ENCODE measurements at regions not wholly inside any gene's neighbourhood (a gene's known extent, or its start where the extent isn't known, plus 50 kb on each side); places are given as distances from the start of the nearest gene placed in this dataset.

DNA sequence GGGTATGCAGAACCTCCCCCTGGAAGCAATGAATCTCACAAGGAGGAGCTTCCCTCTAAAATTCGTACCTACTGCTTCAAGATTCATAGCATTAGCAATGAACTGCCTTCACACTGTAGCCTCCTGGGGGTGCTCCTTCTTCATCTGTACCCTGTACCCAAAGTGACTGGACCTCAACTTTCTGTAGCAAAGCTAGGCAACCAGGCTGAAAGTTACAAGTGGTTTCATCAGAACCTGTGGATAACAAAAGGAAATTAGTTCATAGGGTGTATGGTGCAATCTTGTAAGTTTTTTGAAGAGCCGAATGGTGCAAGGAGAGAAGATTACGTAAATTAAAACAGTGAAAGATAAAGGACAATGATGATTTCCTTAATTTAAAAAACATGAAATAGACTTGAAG, 1541.7 kb upstream of the FLRT2 start:
- DNase-seq = no peak

DNA sequence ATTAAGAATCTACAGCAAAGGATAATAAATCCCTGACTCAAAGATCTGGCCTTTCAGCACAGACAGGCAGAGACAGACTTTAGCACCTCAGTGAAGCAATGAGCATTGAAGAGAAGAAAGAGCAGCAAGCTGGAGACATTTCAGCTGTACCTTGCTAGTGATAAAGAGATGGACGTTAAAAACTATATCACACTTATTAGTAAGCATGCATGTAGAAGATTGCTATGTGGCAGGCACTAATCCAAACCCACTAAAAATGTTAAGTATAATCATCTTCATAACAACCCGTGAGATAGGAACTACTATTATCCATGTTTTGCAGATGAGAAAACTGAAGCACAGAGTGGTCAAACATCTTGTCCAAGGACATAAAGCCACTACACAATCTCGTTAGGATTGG, 1538.3 kb upstream of the FLRT2 start:
- no peak for DNase-seq

DNA sequence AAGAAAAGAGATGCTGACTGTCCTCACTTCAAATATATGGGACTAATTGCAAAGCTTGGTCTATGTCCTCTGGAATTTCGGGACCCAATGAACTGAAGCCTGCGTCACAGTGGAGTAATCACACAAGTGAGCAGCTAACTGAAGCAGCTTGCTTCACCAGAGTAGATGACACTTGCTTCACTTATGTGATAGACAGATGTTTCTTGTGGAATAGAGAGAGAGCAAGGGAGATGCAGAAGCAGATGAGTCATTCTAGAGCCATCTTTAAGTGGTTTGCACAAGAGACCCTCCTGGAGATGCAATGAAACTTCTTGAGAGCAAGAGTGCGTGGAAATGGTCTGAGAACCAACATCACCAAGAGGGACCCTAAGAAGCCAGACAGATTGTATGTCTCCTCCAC, 1537.1 kb upstream of the FLRT2 start:
- DNase-seq = no peak

DNA sequence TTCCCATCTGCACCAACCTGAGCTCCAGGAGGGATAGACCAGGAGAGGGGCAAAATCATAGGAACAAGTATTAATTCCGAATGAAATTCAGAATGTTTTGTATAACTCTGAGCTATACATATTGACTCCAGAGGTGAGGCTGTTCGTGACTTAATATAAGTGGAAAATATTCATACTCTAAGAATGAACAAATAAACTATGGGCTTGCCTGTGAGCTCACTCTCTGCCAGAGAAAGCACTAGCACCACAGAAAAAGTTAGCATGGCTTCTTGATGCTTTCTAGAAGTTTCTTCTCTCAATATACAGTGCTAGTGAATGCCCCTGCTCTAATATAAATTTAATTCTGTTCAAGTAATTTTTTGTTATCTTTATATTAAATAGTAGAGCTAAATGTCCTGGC, 1536.4 kb upstream of the FLRT2 start:
- no peak for DNase-seq

DNA sequence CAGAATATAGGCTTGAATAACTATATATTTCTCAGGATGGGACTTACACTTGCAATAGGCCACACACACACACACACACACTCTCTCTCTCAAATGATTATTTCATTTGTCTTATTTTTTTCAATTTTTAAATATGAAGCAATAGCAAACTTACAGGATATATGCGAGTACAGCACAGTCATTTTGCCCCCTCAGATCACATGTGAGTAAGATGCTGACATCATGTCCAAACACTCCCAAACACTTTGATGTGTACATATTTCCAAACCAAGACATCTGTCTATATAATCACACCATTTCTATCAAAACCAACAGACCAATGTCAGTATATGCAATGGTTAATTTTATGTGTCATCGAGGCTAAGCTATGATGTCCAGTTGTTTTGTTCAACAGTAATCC, 1535.9 kb upstream of the FLRT2 start:
- DNase-seq = no peak

DNA sequence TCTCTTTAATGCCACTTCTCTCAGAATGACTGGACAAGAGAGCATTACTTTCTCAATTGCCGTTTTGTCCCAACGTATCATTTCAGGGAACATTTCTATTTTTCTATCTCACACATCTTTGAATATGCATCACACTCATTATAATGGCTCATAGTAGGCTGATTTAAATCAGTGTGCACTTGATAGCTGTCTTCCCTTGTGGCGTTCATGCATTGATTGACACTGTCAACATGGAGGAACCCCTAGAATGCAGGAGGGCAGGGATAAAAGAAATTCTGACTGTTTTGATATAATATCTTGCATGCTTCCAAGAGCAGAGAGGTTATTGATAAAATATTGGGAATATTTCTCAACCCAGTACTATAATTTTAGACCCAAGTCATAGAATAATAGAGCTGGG, 1528.9 kb upstream of the FLRT2 start:
- DNase-seq = no peak

DNA sequence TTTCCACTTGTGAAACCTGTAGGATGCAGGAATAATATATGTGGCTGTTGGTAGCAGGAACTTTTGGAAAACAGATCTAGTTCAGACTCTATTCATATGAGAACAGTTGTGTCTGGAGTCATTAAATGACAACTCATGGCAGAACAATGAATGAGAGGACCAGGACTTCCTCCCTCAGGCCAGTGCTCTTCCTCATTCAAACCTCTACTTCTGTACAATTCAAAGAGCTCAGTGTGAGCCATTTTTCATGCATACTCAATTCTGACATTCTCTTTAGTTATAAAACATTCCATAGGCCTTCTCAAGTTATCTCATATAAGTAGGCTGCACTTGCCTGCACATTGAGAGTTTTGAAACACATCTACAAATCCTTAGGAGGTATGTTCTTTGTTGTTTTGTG, 1526.6 kb upstream of the FLRT2 start:
- DNase-seq = no peak

GRCh38 chr14:84006643-84007155, 1523.2 kb upstream of the FLRT2 start:
- no peak for DNase-seq

GRCh38 chr14:84013424-84013823, 1516.5 kb upstream of the FLRT2 start:
- DNase-seq = no peak

- no peak for DNase-seq
Measured at GRCh38 chr14:84017495-84017894, 1512.4 kb upstream of the FLRT2 start.

DNA sequence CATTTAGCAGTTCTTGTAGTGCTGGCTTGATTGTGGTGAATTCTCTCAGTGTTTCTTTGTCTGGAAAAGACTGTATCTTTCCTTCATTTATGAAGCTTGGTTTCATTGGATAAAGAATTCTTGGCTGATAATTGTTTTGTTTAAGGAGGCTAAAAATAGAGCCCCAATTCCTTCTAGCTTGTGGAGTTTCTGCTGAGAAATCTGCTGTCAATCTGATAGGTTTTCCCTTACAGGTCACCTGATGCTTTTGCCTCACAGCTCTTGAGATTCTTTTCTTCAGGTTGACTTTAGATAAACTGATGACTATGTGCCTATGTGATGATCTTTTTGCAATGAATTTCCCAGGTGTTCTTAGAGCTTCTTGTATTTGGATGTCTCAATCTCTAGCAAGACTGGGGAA, 1508.5 kb upstream of the FLRT2 start:
- DNase-seq = no peak

DNA sequence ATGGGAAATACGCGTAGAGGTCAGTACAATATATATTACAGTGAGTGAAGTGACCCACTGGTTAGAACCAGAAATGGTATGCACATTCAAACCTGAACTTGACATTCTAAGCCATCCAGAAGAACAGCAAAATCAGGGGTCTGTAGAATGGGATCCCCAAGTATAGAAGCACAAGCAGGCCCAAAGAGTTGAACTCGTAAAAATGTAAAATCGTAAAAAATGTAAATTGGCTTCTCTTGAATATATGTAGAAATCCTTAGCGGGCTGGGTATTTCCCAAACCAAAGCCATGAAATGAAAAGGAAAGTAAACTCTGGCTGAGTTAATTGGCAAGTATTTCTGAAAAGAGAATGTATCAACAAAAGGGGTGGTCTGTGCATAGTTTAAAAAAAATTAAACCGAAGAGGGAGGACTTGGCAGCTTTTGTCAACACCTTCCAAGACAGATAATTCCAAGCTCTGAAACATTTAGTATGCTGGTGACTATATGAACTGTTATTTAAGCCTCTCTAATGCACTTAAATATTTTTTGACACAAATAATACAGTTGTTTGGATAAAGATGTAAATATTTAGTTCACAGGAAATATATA, 1505.6 kb upstream of the FLRT2 start:
- DNase-seq = no peak

GRCh38 chr14:84025106-84026012, 1504.6 kb upstream of the FLRT2 start:
- DNase-seq = no peak

DNA sequence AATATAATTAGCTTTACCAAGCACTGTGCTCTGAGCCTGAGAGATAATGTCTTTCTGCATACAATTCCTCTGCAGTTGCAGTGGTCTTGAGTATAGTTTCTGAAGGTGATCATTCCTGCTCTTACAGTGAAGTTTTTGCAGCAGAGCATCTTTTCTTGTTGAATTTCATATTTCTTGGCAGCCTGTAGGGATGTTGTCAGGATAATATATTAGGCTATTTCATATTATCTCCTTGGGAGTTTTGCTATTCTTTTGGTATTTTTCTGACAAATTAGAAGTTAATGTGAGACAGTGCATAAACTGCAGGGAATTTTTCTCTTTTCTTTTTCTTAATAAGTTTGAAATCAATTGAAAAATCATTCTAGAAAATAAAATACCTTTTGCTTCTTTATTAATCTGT, 1502.6 kb upstream of the FLRT2 start:
- DNase-seq = no peak

- no peak for DNase-seq
Measured at GRCh38 chr14:84028080-84028604, 1501.8 kb upstream of the FLRT2 start.

DNA sequence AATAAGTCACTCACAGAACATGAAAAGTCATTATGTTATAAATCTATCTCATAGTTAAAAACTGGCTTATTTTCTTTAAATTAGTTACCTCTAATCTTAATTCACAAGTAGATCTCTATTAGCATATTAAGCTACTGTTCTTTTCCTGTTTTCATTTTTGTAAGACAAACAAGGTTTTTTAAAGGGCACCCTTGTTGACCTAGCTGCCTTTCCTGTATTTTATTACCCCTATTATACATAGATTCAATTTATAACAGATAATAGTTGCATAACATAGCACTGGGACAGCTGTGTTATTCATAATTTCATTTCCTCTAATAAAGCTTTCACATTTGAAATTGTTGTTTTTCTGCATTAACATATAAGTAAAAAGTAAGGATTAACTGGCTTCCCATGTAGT, 1500.7 kb upstream of the FLRT2 start:
- DNase-seq = no peak

DNA sequence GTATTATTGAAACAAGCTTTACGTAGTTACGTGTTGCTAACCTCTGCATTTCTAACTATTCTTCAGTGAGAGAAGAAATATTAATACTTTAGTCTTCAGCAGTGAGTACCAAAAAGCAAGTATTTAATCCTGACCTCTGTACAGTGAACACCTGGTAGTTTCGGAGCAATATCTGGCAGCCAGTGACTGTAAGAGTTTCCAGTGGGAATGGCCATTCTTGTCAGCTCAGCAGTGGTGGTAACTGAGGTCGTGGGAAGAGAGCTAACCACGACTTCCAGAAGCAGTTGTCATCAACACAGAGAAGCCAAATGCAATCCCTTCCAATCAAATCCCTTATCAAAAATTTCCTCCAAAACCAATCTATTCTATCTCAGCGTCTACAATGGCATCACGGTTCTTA, 1500.2 kb upstream of the FLRT2 start:
- no peak for DNase-seq

- DNase-seq = no peak
Measured at GRCh38 chr14:84036840-84037239, 1493.1 kb upstream of the FLRT2 start.

DNA sequence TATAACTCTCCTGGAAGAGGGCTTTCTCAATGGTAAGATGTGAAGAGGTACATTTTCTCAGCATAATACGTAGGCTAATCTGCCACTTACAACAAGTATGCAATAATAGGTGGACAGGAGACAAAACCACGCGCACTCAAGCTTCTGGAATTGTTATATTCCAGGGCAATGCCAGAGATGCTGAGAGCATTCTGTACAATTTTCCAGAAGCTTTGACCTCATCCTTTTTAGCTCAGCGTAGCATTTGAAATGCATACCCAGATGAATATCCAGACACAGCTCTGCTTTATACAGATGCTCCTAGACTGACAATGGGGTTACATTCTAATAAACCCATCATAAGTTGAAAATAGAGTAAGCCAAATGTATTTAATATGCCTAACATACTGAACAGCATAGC, 1492.4 kb upstream of the FLRT2 start:
- no peak for DNase-seq

- no peak for DNase-seq
Measured at GRCh38 chr14:84040101-84040500, 1489.8 kb upstream of the FLRT2 start.

- DNase-seq = no peak
Measured at GRCh38 chr14:84041421-84041820, 1488.5 kb upstream of the FLRT2 start.

GRCh38 chr14:84042992-84043391, 1487.0 kb upstream of the FLRT2 start:
- DNase-seq = no peak

- no peak for DNase-seq
Measured at GRCh38 chr14:84064316-84065125, 1465.4 kb upstream of the FLRT2 start.

Data from activated effector memory CD4-positive, alpha-beta T cell treated with anti-CD3 and anti-CD28 coated beads, Interleukin-2, amount 50 U/mL, for 16 hours (primary cell).